H9 (cell line): ENCODE measurements at regions not wholly inside any gene's neighbourhood (a gene's known extent, or its start where the extent isn't known, plus 50 kb on each side); places are given as distances from the start of the nearest gene placed in this dataset.

Source experiments
- DNase-seq: peaks from one replicate; pipeline ENCODE4 v3.0.0-alpha.2; 2017
- H2AFZ ChIP-seq: one replicate; pipeline ENCODE4 v1.6.1; 2013; ENCODE audit warnings: mild to moderate bottlenecking, low read length, control low read depth, moderate library complexity
- H2AK5ac ChIP-seq: 2 replicates; pipeline ENCODE4 v1.6.1; 2013; ENCODE audit warnings: low read length, control low read depth, mixed read lengths; ENCODE audit not compliant: insufficient read length
- H2BK120ac ChIP-seq: one replicate; pipeline ENCODE4 v1.6.1; 2013; ENCODE audit warnings: low read depth, mild to moderate bottlenecking, low read length, control low read depth, inconsistent platforms; ENCODE audit not compliant: poor library complexity, severe bottlenecking
- H2BK12ac ChIP-seq: 2 replicates; pipeline ENCODE4 v1.6.1; 2013; ENCODE audit warnings: low read length, control low read depth, mixed read lengths, low read depth; ENCODE audit not compliant: insufficient read length
- H2BK15ac ChIP-seq: 2 replicates; pipeline ENCODE4 v1.6.1; 2013; ENCODE audit warnings: low read depth, low read length, control low read depth
- H2BK20ac ChIP-seq: one replicate; pipeline ENCODE4 v1.6.1; 2013; ENCODE audit warnings: low read depth, mild to moderate bottlenecking, low read length, control low read depth, inconsistent platforms; ENCODE audit not compliant: poor library complexity, severe bottlenecking
- H2BK5ac ChIP-seq: 2 replicates; pipeline ENCODE4 v1.6.1; 2013; ENCODE audit warnings: low read length, control low read depth, mixed read lengths; ENCODE audit not compliant: insufficient read length
- H3K14ac ChIP-seq: 2 replicates; pipeline ENCODE4 v1.6.1; 2013; ENCODE audit warnings: low read length, control low read depth; ENCODE audit not compliant: insufficient read depth
- H3K18ac ChIP-seq: 2 replicates; pipeline ENCODE4 v1.6.1; 2013; ENCODE audit warnings: low read depth, mild to moderate bottlenecking, mixed read lengths, low read length, control low read depth; ENCODE audit not compliant: insufficient read length
- H3K23ac ChIP-seq: 2 replicates; pipeline ENCODE4 v1.6.1; 2013; ENCODE audit warnings: low read length, control low read depth, mixed read lengths, low read depth; ENCODE audit not compliant: insufficient read length
- H3K23me2 ChIP-seq: 2 replicates; pipeline ENCODE4 v1.6.1; 2013; ENCODE audit warnings: low read depth, mild to moderate bottlenecking, mixed read lengths, low read length, control low read depth; ENCODE audit not compliant: insufficient read length, poor library complexity, severe bottlenecking
- H3K27ac ChIP-seq: 2 replicates; pipeline ENCODE4 v1.5.1; 2013; ENCODE audit warnings: low read length, control low read depth, mixed read lengths, low read depth; ENCODE audit not compliant: insufficient read length
- H3K27me3 ChIP-seq: 2 replicates; pipeline ENCODE4 v1.6.1; 2013; ENCODE audit warnings: low read length, control low read depth, inconsistent platforms; ENCODE audit not compliant: insufficient read depth
- H3K4ac ChIP-seq: 2 replicates; pipeline ENCODE4 v1.6.1; 2013; ENCODE audit warnings: low read depth, mild to moderate bottlenecking, control low read depth, inconsistent platforms, low read length, moderate library complexity
- H3K4me1 ChIP-seq: 2 replicates; pipeline ENCODE4 v1.6.1; 2013; ENCODE audit warnings: low read length, control low read depth, inconsistent platforms; ENCODE audit not compliant: insufficient read depth
- H3K4me2 ChIP-seq: 2 replicates; pipeline ENCODE4 v1.6.1; 2013; ENCODE audit warnings: low read length, control low read depth, mixed read lengths; ENCODE audit not compliant: insufficient read length, insufficient read depth
- H3K56ac ChIP-seq: 2 replicates; pipeline ENCODE4 v1.6.1; 2013; ENCODE audit warnings: low read depth, mild to moderate bottlenecking, mixed read lengths, low read length, control low read depth; ENCODE audit not compliant: insufficient read length
- H3K79me1 ChIP-seq: 2 replicates; pipeline ENCODE4 v1.6.1; 2013; ENCODE audit warnings: low read depth, mild to moderate bottlenecking, moderate library complexity, low read length, control low read depth, inconsistent platforms; ENCODE audit not compliant: insufficient read depth, poor library complexity, severe bottlenecking
- H3K79me2 ChIP-seq: 2 replicates; pipeline ENCODE4 v1.6.1; 2013; ENCODE audit warnings: low read length, control low read depth, inconsistent platforms; ENCODE audit not compliant: insufficient read depth
- H3K9ac ChIP-seq: 2 replicates; pipeline ENCODE4 v1.6.1; 2013; ENCODE audit warnings: low read length, control low read depth, mixed read lengths; ENCODE audit not compliant: insufficient read length; ENCODE audit errors: extremely low read depth
- H3K9me3 ChIP-seq: one replicate; pipeline ENCODE4 v1.6.1; 2013; ENCODE audit warnings: low read depth, low read length, inconsistent platforms; ENCODE audit not compliant: control insufficient read depth
- H3T11ph ChIP-seq: one replicate; pipeline ENCODE4 v1.6.1; 2013; ENCODE audit warnings: mild to moderate bottlenecking, low read length, control low read depth, inconsistent platforms
- H4K20me1 ChIP-seq: one replicate; pipeline ENCODE4 v1.6.1; 2013; ENCODE audit not compliant: control insufficient read depth, insufficient read length, insufficient read depth
- H4K5ac ChIP-seq: 2 replicates; pipeline ENCODE4 v1.6.1; 2013; ENCODE audit warnings: low read depth, mild to moderate bottlenecking, mixed read lengths, low read length, control low read depth; ENCODE audit not compliant: insufficient read length
- H4K8ac ChIP-seq: replicated peaks from 2 replicates; pipeline ENCODE4 v1.6.1; 2013; ENCODE audit warnings: low read length, control low read depth, mixed read lengths, low read depth; ENCODE audit not compliant: insufficient read length
- H4K91ac ChIP-seq: 2 replicates; pipeline ENCODE4 v1.6.1; 2013; ENCODE audit warnings: low read depth, mild to moderate bottlenecking, moderate library complexity, mixed read lengths, low read length, control low read depth; ENCODE audit not compliant: insufficient read length
- H3K27ac Mint-ChIP-seq, 3 experiments: 2 replicates in 2 of 3; 3 replicates in 1 of 3; pipeline ENCODE4 v1.8.0; 2020 to 2021; ENCODE audit warnings: mixed read lengths in 3 of 3, mild to moderate bottlenecking in 1 of 3, moderate library complexity in 1 of 3
- H3K27me3 Mint-ChIP-seq: 2 replicates; pipeline ENCODE4 v1.8.0; 2021; ENCODE audit warnings: low read depth, mild to moderate bottlenecking, moderate library complexity, mixed read lengths
- H3K36me3 Mint-ChIP-seq, 3 experiments: 2 replicates in 2 of 3; 3 replicates in 1 of 3; pipeline ENCODE4 v1.8.0; 2020 to 2021; ENCODE audit warnings: low read depth in 3 of 3, mixed read lengths in 3 of 3; ENCODE audit not compliant: insufficient read depth in 1 of 3
- H3K4me1 Mint-ChIP-seq, 2 experiments: 2 replicates each; pipeline ENCODE4 v1.8.0; 2020; ENCODE audit warnings: mixed read lengths in 2 of 2
- H3K4me3 Mint-ChIP-seq, 2 experiments: 2 replicates in 1 of 2; 3 replicates in 1 of 2; pipeline ENCODE4 v1.8.0; 2020 to 2021; ENCODE audit warnings: mild to moderate bottlenecking in 2 of 2, mixed read lengths in 2 of 2, moderate library complexity in 1 of 2
- H3K9me3 Mint-ChIP-seq, 2 experiments: 2 replicates in 1 of 2; 3 replicates in 1 of 2; pipeline ENCODE4 v1.8.0; 2020; ENCODE audit warnings: mild to moderate bottlenecking in 2 of 2, mixed read lengths in 2 of 2, moderate library complexity in 1 of 2
- CTCF ChIP-seq: fragments of 200-600 bp; sonication (generic); conservative IDR thresholded peaks from 3 replicates; pipeline ENCODE4 v1.8.0; 2021; ENCODE audit warnings: antibody characterized with exemption, mild to moderate bottlenecking
- WGBS: extraction: QIAGEN DNeasy Blood & Tissue Kit; methylation state at CpG from one replicate; pipeline ENCODE4 v1.1.7; 2013; ENCODE audit warnings: missing lambda C conversion rate, low lambda C conversion rate, mixed read lengths; ENCODE audit not compliant: insufficient read length; ENCODE audit errors: extremely low coverage; 5-methylcytosine and 5-hydroxymethylcytosine counted together

GRCh38 chr3:178200316-178200715, 335.9 kb upstream of the KCNMB2 start:
- Histone ChIP-seq H3K4me2 (no peak overlapping the region), H3K79me2 (no peaks in the 10 kb centered on the region), H3K4me1 (no peaks in the 10 kb centered on the region), H3K79me1 (no peaks in the 10 kb centered on the region), H2BK15ac (no peak overlapping the region), H3K4ac (no peak overlapping the region), H2AFZ (no peak overlapping the region), H3K23me2 (no peaks in the 10 kb centered on the region), H4K8ac (no peak overlapping the region), H3K14ac (no peak overlapping the region), H3K9me3 (no peaks in the 10 kb centered on the region), H2BK5ac (no peak overlapping the region), H2AK5ac (no peak overlapping the region), H2BK120ac (no peak overlapping the region), H3K56ac (no peak overlapping the region), H3K27ac (no peak overlapping the region), H4K91ac (no peak overlapping the region), H3K23ac (no peak overlapping the region), H4K20me1 (no peaks in the 10 kb centered on the region), H4K5ac (no peak overlapping the region), H2BK20ac (no peak overlapping the region), H2BK12ac (no peak overlapping the region), H3T11ph (no peak overlapping the region), H3K18ac (no peak overlapping the region), H3K9ac (no peak overlapping the region), H3K27me3 (no peaks in the 10 kb centered on the region)
- Mint-ChIP-seq H3K27ac (no peak overlapping the region), H3K4me3 (no peak overlapping the region), H3K4me1 (peaks cover 0 to 5% of the 10 kb centered on the region in 2 experiments; a peak in 2 of 4 replicates), H3K9me3 (no peaks in the 10 kb centered on the region), H3K36me3 (no peaks in the 10 kb centered on the region; a peak in 1 of 7 replicates), H3K27me3 (no peaks in the 10 kb centered on the region)
- TF ChIP-seq CTCF = no peak
- no peak for DNase-seq
- WGBS = no CpG with 5 or more reads among the region's 5 CpGs
